ENCODE measurements at regions not wholly inside any gene's neighbourhood (a gene's known extent, or its start where the extent isn't known, plus 50 kb on each side); places are given as distances from the start of the nearest gene placed in this dataset.

DNA sequence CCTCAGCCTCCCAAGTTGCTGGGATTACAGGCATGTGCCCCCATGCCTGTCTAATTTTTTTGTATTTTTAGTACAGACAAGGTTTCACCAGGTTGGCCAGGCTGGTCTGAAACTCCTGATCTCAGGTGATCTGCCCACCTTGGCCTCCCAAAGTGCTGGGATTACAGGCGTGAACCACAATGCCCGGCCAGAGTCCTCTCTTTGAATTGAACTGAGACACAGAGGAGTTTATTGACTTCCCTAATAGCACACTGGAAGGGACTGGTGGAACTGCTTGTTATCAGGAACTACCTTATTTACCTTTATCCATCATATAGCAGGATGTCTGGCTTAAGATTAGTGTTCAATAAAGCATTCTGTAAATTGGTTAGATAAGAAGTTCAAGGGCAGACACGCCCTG is 613.8 kb downstream of the EFNB2 start:
- POLR2A ChIA-PET (ENCODE audit: partially characterized antibody): no interaction called here
- Histone ChIP-seq H3K56ac (replicated peaks; ENCODE audit: insufficient read length, low read depth, low read length) (no peak overlapping the region), H3K23me2 (ENCODE audit: low read depth, low read length) (no peaks in the 10 kb centered on the region; the same call in 1 of the 2 replicates), H2AFZ (ENCODE audit: low read length) (no peak overlapping the region), H3K9ac (replicated peaks in 1 of 4; ENCODE audit: extremely low read depth in 1 of 4, low read depth in 3 of 4, low read length in 3 of 4) (no peak overlapping the region), H2BK5ac (ENCODE audit: low read depth, low read length) (no peak overlapping the region), H3K27me3 (replicated peaks in 1 of 4; ENCODE audit: control insufficient read depth in 3 of 4, extremely low read depth in 1 of 4, insufficient read depth in 3 of 4, low read length in 3 of 4) (no peaks in the 10 kb centered on the region), H3K4ac (replicated peaks; ENCODE audit: insufficient read length, low read depth, low read length) (no peak overlapping the region), H3K79me2 (ENCODE audit: control insufficient read depth in 1 of 2, insufficient read depth in 2 of 2, low read length in 2 of 2) (no peaks in the 10 kb centered on the region), H2BK20ac (ENCODE audit: low read length) (no peak overlapping the region), H4K8ac (ENCODE audit: extremely low read depth, insufficient read depth, low read length) (no peak overlapping the region), H3K23ac (ENCODE audit: insufficient read length) (no peak overlapping the region), H3K14ac (ENCODE audit: insufficient read length) (no peak overlapping the region), H2AK5ac (ENCODE audit: low read depth, low read length) (no peak overlapping the region), H3K79me1 (ENCODE audit: low read depth, low read length) (no peaks in the 10 kb centered on the region), H2BK15ac (ENCODE audit: low read length) (no peak overlapping the region), H3K36me3 (ENCODE audit: control insufficient read depth in 2 of 4, insufficient read depth in 4 of 4, low read length in 3 of 4) (no peaks in the 10 kb centered on the region), H3K18ac (ENCODE audit: extremely low read depth, low read length) (no peak overlapping the region), H3K4me2 (ENCODE audit: insufficient read depth in 1 of 2, low read depth in 2 of 2, low read length in 2 of 2) (no peak overlapping the region), H3K4me3 (ENCODE audit: extremely low read depth in 1 of 4, insufficient read depth in 2 of 4, low read depth in 3 of 4, low read length in 4 of 4) (no peak overlapping the region), H2BK120ac (replicated peaks; ENCODE audit: low read depth, low read length) (no peak overlapping the region), H3K4me1 (replicated peaks in 1 of 4; ENCODE audit: control insufficient read depth in 3 of 4, insufficient read depth in 4 of 4, low read length in 3 of 4) (peaks cover 0 to 7% (median 0%) of the 10 kb centered on the region in 4 experiments; a peak in 3 of 7 replicates), H4K20me1 (replicated peaks in 1 of 2; ENCODE audit: control insufficient read depth in 1 of 2, insufficient read depth in 2 of 2, low read length in 2 of 2) (no peaks in the 10 kb centered on the region), H2BK12ac (ENCODE audit: low read depth, low read length) (no peak overlapping the region), H4K91ac (replicated peaks; ENCODE audit: insufficient read length, low read length) (no peak overlapping the region), H3K9me3 (ENCODE audit: insufficient read depth in 2 of 2, low read depth in 1 of 2, low read length in 1 of 2) (no peaks in the 10 kb centered on the region), H4K5ac (ENCODE audit: insufficient read length, low read depth, low read length) (no peak overlapping the region), H3K27ac (ENCODE audit: low read depth, low read length) (no peak overlapping the region)
- DNase-seq (ENCODE audit: low read depth in 1 of 2, low spot score in 2 of 2) (no peak), FAIRE-seq (no peak)
- WGBS, 2 experiments (ENCODE audit: extremely low coverage in 1 of 2, insufficient coverage in 1 of 2, insufficient read length in 1 of 2, insufficient replicate concordance in 2 of 2, low coverage in 1 of 2, low lambda C conversion rate in 2 of 2, missing lambda C conversion rate in 1 of 2): 85% methylated on average over 3 of the region's 3 CpGs; no CpG with 5 or more reads in 1 of the 2 experiments
- CTCF ChIA-PET (ENCODE audit: partially characterized antibody): interaction anchor here (1.4 kb wide), 2 partner anchors 51 to 89 kb away, joined by 4 read pairs; no protein-coding TSS in a partner anchor
- TF ChIP-seq SIX5 (IDR thresholded peaks at IDR 0.05; ENCODE audit: low read depth, low read length) (no peak), BCL11A (IDR thresholded peaks at IDR 0.05; ENCODE audit: low read depth in 2 of 2, low read length in 2 of 2) (no peak), TCF12 (IDR thresholded peaks at IDR 0.05; ENCODE audit: low read depth, low read length) (no peak)
- TF ChIP-seq, protein P1, sequence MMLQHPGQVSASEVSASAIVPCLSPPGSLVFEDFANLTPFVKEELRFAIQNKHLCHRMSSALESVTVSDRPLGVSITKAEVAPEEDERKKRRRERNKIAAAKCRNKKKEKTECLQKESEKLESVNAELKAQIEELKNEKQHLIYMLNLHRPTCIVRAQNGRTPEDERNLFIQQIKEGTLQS (IDR thresholded peaks at IDR 0.05; ENCODE audit: insufficient read depth, low read depth, low read length): no peak
